BJ (cell line): ENCODE measurements at regions not wholly inside any gene's neighbourhood (a gene's known extent, or its start where the extent isn't known, plus 50 kb on each side); places are given as distances from the start of the nearest gene placed in this dataset.

Experiments used
- CTCF ChIA-PET: fragments of 350-600 bp; formaldehyde crosslinking; extraction: SDS; loops from one replicate; lab custom pipeline; 2021; ENCODE audit warnings: antibody characterized with exemption, inconsistent platforms; lab: Yijun Ruan, JAX
- POLR2A ChIA-PET: fragments of 300-600 bp; sonication (Branson Sonifier 250); formaldehyde crosslinking; extraction: SDS; loops from one replicate; lab custom pipeline; 2021; ENCODE audit warnings: antibody characterized with exemption; lab: Charles Lee
- DNase-seq: peaks from one replicate; pipeline ENCODE4 v3.0.0-alpha.2; 2011; ENCODE audit warnings: low read depth
- H3K27me3 ChIP-seq: 2 replicates; pipeline ENCODE4 v1.6.0; 2011; ENCODE audit warnings: low read length; ENCODE audit not compliant: control insufficient read depth, insufficient read depth
- H3K36me3 ChIP-seq: 2 replicates; pipeline ENCODE4 v1.5.1; 2011; ENCODE audit warnings: low read length; ENCODE audit not compliant: control insufficient read depth, insufficient read depth
- H3K4me3 ChIP-seq: 2 replicates; pipeline ENCODE4 v1.5.1; 2011; ENCODE audit warnings: low read depth, mild to moderate bottlenecking, control low read depth, low read length
- CTCF ChIP-seq: IDR thresholded peaks from 2 replicates; pipeline ENCODE4 v1.5.1; 2011; ENCODE audit warnings: low read depth, mild to moderate bottlenecking, control low read depth, inconsistent platforms, low read length, moderate library complexity; ENCODE audit not compliant: insufficient read depth

DNA sequence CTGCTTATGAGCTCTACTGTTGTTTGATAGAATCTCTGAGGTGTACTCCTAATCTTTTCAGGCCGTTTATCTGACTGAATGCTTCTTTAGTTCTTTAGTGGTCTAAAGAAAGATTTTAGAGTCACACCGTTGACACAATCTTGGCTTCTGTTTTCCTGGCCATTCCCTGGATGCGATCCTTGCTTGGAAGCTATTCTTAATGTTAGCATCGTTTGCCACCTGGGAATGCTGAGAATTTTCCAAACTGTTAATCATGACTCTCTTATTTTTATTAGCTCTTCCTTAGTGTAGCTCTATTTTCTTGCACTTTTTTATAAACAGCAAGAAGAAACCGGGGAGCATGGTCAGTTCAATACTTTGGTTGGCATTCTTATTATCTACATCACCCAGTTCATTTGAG, 281.0 kb upstream of the PCDH20 start:
- ChIA-PET POLR2A (no interaction called here), CTCF (no interaction called here)
- no peak for DNase-seq

DNA sequence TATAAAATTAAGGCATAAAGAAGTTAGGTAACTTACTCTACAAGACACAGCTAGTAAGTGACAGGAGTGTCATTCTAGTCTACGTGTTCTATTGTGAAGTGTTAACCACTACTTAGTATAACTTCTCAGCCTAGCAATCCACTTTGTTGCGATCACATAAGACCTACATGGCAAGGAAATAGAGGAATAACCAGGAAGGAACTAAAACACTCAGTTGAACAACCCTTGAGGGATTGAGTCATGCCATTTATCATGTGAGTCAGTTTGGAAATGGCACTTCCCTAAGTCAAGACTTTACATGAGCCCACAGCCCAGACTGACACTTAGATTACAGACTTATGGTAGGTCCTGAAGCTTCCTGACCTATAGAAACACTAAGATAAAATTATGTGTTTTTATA, 279.5 kb upstream of the PCDH20 start:
- H3K27me3 ChIP-seq = no peaks in the 10 kb centered on the region
- no peaks in the 10 kb centered on the region for H3K36me3 ChIP-seq
- DNase-seq = no peak
- ChIA-PET POLR2A (no interaction called here), CTCF (no interaction called here)
- TF ChIP-seq CTCF = no peak
- H3K4me3 ChIP-seq = no peak overlapping the region

More for the DNA sequence above, 281.0 kb upstream of the PCDH20 start:
- Histone ChIP-seq H3K36me3 (no peaks in the 10 kb centered on the region), H3K27me3 (no peaks in the 10 kb centered on the region), H3K4me3 (no peak overlapping the region)
- TF ChIP-seq CTCF = no peak

DNA sequence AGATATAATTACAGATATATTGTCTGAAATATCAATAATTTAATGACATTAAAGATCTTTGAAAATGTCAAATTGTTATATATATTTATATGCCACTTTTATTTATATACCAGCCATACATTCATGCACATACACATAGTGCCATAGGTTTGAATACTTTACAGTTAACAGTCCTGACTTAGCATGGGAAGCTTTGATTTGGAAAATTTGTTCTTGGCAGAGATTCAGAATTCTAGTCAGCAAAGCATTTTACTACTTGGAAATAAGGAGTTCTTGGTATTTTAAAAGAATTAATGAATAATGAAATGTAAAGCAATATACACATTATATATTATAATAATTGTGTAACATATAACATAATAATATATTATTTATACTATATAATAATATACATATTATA, 277.0 kb upstream of the PCDH20 start:
- no peak for DNase-seq
- ChIA-PET POLR2A (no interaction called here), CTCF (no interaction called here)
- TF ChIP-seq CTCF = no peak
- Histone ChIP-seq H3K27me3 (no peaks in the 10 kb centered on the region), H3K36me3 (no peaks in the 10 kb centered on the region), H3K4me3 (no peak overlapping the region)

DNA sequence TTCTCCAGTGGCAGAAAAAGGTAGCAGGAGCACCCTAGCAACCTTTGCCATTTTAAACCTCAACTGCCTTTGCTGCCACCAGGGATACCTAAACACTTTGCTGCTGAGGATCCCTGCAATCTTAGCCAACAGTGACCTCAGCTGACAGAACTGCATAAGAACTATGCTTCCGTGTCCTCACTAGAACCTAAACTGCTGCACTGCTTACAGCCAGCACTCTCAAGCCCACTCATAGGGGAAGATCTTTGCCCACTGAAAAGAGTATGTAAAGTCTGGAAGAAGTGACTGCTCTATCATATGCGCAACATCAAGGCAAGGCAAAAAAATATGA, 270.0 kb upstream of the PCDH20 start:
- CTCF ChIA-PET = no interaction called here

DNA sequence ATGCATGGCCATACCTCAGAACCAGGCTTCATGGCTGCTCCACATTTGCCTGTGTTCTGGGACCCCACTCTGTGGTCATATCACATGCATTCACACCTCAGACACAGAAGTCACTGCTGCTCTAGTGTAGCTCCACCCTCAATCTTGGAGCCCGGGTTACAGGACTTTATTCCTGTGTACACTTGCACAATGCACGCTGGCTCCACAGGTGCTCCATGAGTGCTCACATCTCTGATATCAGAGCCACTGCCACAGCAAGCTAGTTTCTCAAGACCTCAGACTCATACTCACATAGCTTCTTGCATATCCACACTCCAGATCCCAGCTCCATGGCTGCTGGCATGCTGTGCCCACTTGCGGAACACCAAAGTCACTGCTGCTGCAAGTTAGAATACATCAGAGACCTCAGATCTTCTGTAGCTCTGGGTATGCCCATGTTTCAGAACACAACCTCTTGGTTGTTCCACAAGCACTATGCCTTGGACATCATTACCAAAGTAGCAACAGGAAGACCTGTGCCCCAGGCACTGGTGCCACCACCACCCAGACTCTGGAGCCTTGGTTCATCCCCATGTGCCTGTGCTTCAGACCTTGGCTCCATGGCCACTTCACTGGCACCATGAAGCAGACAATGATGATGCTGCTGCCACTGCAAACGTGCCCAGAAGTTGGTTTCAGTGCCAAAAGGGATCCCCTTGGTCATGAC, 269.5 kb upstream of the PCDH20 start:
- POLR2A ChIA-PET = no interaction called here
- H3K4me3 ChIP-seq = no peak overlapping the region
- DNase-seq = no peak
- no peaks in the 10 kb centered on the region for H3K36me3 ChIP-seq
- CTCF ChIA-PET = no interaction called here
- no peaks in the 10 kb centered on the region for H3K27me3 ChIP-seq
- TF ChIP-seq CTCF = no peak

More for the DNA sequence above, 270.0 kb upstream of the PCDH20 start:
- POLR2A ChIA-PET = no interaction called here
- no peak for TF ChIP-seq CTCF
- Histone ChIP-seq H3K36me3 (no peaks in the 10 kb centered on the region), H3K4me3 (no peak overlapping the region), H3K27me3 (no peaks in the 10 kb centered on the region)
- DNase-seq = no peak
